ENCODE measurements at regions not wholly inside any gene's neighbourhood (a gene's known extent, or its start where the extent isn't known, plus 50 kb on each side); places are given as distances from the start of the nearest gene placed in this dataset.

- H3K36me3 Mint-ChIP-seq: no peaks in the 10 kb centered on the region
- no peak for TF ChIP-seq CTCF (IDR thresholded peaks at IDR 0.05)
- no peak overlapping the region for H3K27ac ChIP-seq (ENCODE audit: low read length)
- peaks cover 5 to 7% of the 10 kb centered on the region in 2 donors for H3K9me3 Mint-ChIP-seq
- no peaks in the 10 kb centered on the region for H3K27me3 ChIP-seq (ENCODE audit: control insufficient read depth, insufficient read depth, low read length)
- H3K4me1 ChIP-seq (ENCODE audit: control insufficient read depth, insufficient read depth, low read length): no peaks in the 10 kb centered on the region
- H3K27ac Mint-ChIP-seq: no peak overlapping the region
- H3K4me3 ChIP-seq (ENCODE audit: low read length): no peak overlapping the region
- no peaks in the 10 kb centered on the region for H3K36me3 ChIP-seq (ENCODE audit: control insufficient read depth, insufficient read depth, low read length)
- DNase-seq: no peak
- no peaks in the 10 kb centered on the region for H3K27me3 Mint-ChIP-seq (ENCODE audit: low read depth in 2 of 2)
- H3K4me1 Mint-ChIP-seq: no peaks in the 10 kb centered on the region
- 80% methylated on average over 1 of the region's 1 CpG for WGBS (ENCODE audit: insufficient coverage)
- H3K4me3 Mint-ChIP-seq: no peak overlapping the region
- intact Hi-C loops (cut with micrococcal nuclease): no loop called here
- H3K9me3 ChIP-seq (ENCODE audit: control insufficient read depth, insufficient read depth, low read length): no peaks in the 10 kb centered on the region
- ATAC-seq: no peak
Observed at GRCh38 chr3:182308328-182308727, 485.0 kb upstream of the ATP11B start.

GRCh38 chr3:182309120-182309519, 484.2 kb upstream of the ATP11B start:
- Mint-ChIP-seq H3K4me3 (no peak overlapping the region), H3K27me3 (ENCODE audit: low read depth in 2 of 2) (no peaks in the 10 kb centered on the region), H3K9me3 (peaks cover 8% of the 10 kb centered on the region in 2 donors), H3K4me1 (no peaks in the 10 kb centered on the region), H3K27ac (no peak overlapping the region), H3K36me3 (no peaks in the 10 kb centered on the region)
- TF ChIP-seq CTCF (IDR thresholded peaks at IDR 0.05): no peak
- H3K4me1 ChIP-seq (ENCODE audit: control insufficient read depth, insufficient read depth, low read length): no peaks in the 10 kb centered on the region
- H3K9me3 ChIP-seq (ENCODE audit: control insufficient read depth, insufficient read depth, low read length): no peaks in the 10 kb centered on the region
- WGBS (ENCODE audit: insufficient coverage): 11% methylated on average over 2 of the region's 2 CpGs
- ATAC-seq (no peak), DNase-seq (no peak)
- intact Hi-C loops (cut with micrococcal nuclease): no loop called here
- H3K4me3 ChIP-seq (ENCODE audit: low read length): no peak overlapping the region
- H3K27ac ChIP-seq (ENCODE audit: low read length): no peak overlapping the region
- H3K36me3 ChIP-seq (ENCODE audit: control insufficient read depth, insufficient read depth, low read length): no peaks in the 10 kb centered on the region
- H3K27me3 ChIP-seq (ENCODE audit: control insufficient read depth, insufficient read depth, low read length): no peaks in the 10 kb centered on the region

- WGBS (ENCODE audit: insufficient coverage): 84% methylated on average over 5 of the region's 5 CpGs
- intact Hi-C loops (cut with micrococcal nuclease): no loop called here
Observed at GRCh38 chr3:182315313-182315712, 478.0 kb upstream of the ATP11B start.

More at GRCh38 chr3:182315313-182315712, 478.0 kb upstream of the ATP11B start:
- Histone ChIP-seq H3K36me3 (ENCODE audit: control insufficient read depth, insufficient read depth, low read length) (no peaks in the 10 kb centered on the region), H3K27ac (ENCODE audit: low read length) (no peak overlapping the region), H3K27me3 (ENCODE audit: control insufficient read depth, insufficient read depth, low read length) (no peaks in the 10 kb centered on the region), H3K4me1 (ENCODE audit: control insufficient read depth, insufficient read depth, low read length) (no peaks in the 10 kb centered on the region), H3K9me3 (ENCODE audit: control insufficient read depth, insufficient read depth, low read length) (peaks cover 10% of the 10 kb centered on the region), H3K4me3 (ENCODE audit: low read length) (no peak overlapping the region)
- DNase-seq (no peak), ATAC-seq (no peak)
- Mint-ChIP-seq H3K9me3 (peaks cover 26 to 31% of the 10 kb centered on the region in 2 donors), H3K27ac (no peak overlapping the region), H3K27me3 (ENCODE audit: low read depth in 2 of 2) (no peaks in the 10 kb centered on the region), H3K36me3 (peaks cover 17% of the 10 kb centered on the region), H3K4me1 (no peaks in the 10 kb centered on the region), H3K4me3 (no peak overlapping the region)
- TF ChIP-seq CTCF (IDR thresholded peaks at IDR 0.05): no peak
